ENCODE measurements at regions not wholly inside any gene's neighbourhood (a gene's known extent, or its start where the extent isn't known, plus 50 kb on each side); places are given as distances from the start of the nearest gene placed in this dataset.

DNA sequence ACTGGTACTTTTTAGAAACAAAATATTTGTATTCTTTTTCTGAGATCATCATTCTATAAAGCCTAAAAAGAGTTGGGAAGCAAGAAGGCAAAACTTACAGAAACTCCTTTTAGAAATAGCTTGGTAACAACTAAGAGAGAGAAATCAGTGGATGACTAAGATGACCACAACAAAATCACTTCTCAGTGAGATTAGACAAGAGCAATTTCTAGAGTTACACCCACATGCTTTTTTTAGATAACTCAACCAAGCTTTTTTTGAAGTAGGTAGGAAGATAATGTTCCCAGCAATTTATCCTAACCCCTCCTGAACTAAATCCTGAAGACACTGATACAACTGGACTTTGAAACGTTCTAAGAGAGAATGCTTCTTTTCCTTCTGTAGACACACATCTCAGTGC lies 576.4 kb downstream of the SLC6A15 start:
- BruUV-seq (replicated peaks), result no TSS peak
- Mint-ChIP-seq H3K4me3 (ENCODE audit: low read depth, unreplicated experiment) (no peak overlapping the region), H3K4me1 (ENCODE audit: low read depth, unreplicated experiment) (no peaks in the 10 kb centered on the region), H3K27me3 (ENCODE audit: unreplicated experiment) (no peaks in the 10 kb centered on the region), H3K9me3 (ENCODE audit: low read depth, unreplicated experiment) (no peaks in the 10 kb centered on the region), H3K36me3 (ENCODE audit: insufficient read depth, unreplicated experiment) (no peaks in the 10 kb centered on the region), H3K27ac (ENCODE audit: unreplicated experiment) (no peak overlapping the region)
- CTCF ChIA-PET, result no interaction called here
- DNase-seq, result no peak
- TF ChIP-seq, protein P1, sequence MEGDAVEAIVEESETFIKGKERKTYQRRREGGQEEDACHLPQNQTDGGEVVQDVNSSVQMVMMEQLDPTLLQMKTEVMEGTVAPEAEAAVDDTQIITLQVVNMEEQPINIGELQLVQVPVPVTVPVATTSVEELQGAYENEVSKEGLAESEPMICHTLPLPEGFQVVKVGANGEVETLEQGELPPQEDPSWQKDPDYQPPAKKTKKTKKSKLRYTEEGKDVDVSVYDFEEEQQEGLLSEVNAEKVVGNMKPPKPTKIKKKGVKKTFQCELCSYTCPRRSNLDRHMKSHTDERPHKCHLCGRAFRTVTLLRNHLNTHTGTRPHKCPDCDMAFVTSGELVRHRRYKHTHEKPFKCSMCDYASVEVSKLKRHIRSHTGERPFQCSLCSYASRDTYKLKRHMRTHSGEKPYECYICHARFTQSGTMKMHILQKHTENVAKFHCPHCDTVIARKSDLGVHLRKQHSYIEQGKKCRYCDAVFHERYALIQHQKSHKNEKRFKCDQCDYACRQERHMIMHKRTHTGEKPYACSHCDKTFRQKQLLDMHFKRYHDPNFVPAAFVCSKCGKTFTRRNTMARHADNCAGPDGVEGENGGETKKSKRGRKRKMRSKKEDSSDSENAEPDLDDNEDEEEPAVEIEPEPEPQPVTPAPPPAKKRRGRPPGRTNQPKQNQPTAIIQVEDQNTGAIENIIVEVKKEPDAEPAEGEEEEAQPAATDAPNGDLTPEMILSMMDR (IDR thresholded peaks at IDR 0.05; ENCODE audit: unreplicated experiment), result no peak
- intact Hi-C loops (cut with micrococcal nuclease; ENCODE audit: unreplicated experiment), result no loop called here

DNA sequence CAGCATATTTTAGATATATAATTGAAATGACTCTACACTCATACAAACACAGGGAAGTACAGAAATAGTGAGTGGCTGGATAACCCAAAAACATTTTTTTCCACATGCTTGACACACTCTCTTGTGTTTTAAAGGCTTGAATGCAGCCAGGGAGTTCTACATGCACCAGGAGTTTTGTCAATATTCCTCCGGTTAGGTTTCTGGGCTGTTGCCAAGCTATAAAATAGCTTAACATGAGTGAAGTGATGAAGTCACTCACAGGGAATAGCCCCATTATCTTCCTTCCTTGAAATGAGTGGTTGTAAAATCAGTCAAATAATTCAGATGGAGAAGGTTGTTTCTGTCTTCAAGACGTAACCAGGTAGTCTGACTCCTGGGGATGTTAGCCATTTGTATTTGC lies 582.7 kb downstream of the SLC6A15 start:
- Mint-ChIP-seq H3K9me3 (ENCODE audit: low read depth, unreplicated experiment) (no peaks in the 10 kb centered on the region), H3K27me3 (ENCODE audit: unreplicated experiment) (no peaks in the 10 kb centered on the region), H3K36me3 (ENCODE audit: insufficient read depth, unreplicated experiment) (no peaks in the 10 kb centered on the region), H3K27ac (ENCODE audit: unreplicated experiment) (no peak overlapping the region), H3K4me3 (ENCODE audit: low read depth, unreplicated experiment) (no peak overlapping the region), H3K4me1 (ENCODE audit: low read depth, unreplicated experiment) (no peaks in the 10 kb centered on the region)
- intact Hi-C loops (cut with micrococcal nuclease; ENCODE audit: unreplicated experiment), result no loop called here
- DNase-seq, result no peak
- no TSS peak for BruUV-seq (replicated peaks)
- TF ChIP-seq, protein P1 (IDR thresholded peaks at IDR 0.05; ENCODE audit: unreplicated experiment), result no peak
- CTCF ChIA-PET, result no interaction called here

DNA sequence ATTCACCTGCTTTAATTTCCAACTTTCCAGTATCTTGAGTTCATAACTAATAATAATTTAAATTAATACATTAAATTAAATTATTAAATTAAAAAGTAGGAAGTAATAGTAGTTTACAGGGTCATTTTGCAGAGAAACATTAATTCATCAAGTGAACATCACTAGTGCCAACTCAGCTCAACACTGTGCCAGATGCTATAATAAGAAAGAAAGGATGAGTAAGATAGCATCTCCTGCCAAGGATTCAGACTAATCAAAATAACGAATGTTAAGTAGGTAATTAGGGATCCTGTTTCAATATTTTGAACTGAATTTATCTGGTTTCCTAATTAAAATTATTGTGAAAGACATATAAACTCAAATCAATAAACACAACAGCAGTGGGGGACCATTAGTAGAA lies 596.7 kb downstream of the SLC6A15 start:
- no peaks in the 10 kb centered on the region for H3K27me3 Mint-ChIP-seq (ENCODE audit: unreplicated experiment)
- no peak overlapping the region for H3K4me3 Mint-ChIP-seq (ENCODE audit: low read depth, unreplicated experiment)
- H3K4me1 Mint-ChIP-seq (ENCODE audit: low read depth, unreplicated experiment), result no peaks in the 10 kb centered on the region
- no peaks in the 10 kb centered on the region for H3K36me3 Mint-ChIP-seq (ENCODE audit: insufficient read depth, unreplicated experiment)
- TF ChIP-seq, protein P1 (IDR thresholded peaks at IDR 0.05; ENCODE audit: unreplicated experiment), result no peak
- H3K27ac Mint-ChIP-seq (ENCODE audit: unreplicated experiment), result no peak overlapping the region
- H3K9me3 Mint-ChIP-seq (ENCODE audit: low read depth, unreplicated experiment), result no peaks in the 10 kb centered on the region
- no peak for DNase-seq
- intact Hi-C loops (cut with micrococcal nuclease; ENCODE audit: unreplicated experiment), result no loop called here
- CTCF ChIA-PET, result no interaction called here
- BruUV-seq (replicated peaks), result no TSS peak

DNA sequence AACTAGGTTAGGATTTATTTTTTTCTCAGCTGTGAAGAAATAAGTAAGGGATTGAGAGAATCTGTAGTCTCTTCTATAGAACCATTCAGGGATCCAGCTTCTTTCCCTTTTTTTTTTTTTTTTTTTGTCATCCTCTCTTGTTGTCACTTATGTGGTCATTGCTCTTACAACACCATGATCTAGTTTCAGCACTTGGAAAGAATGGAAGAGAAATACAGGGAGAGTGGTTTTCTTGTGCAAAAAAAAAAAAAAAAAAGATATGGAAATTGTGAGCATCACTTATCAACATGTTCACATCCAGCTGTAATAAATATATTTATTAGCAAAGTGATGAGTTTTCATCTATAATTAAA lies 599.3 kb downstream of the SLC6A15 start:
- CTCF ChIA-PET, result interaction anchor here (0.7 kb wide), 2 partner anchors 17 to 1362 kb away, joined by 3 read pairs; no protein-coding TSS in a partner anchor
- Mint-ChIP-seq H3K4me3 (ENCODE audit: low read depth, unreplicated experiment) (no peak overlapping the region), H3K4me1 (ENCODE audit: low read depth, unreplicated experiment) (no peaks in the 10 kb centered on the region), H3K9me3 (ENCODE audit: low read depth, unreplicated experiment) (no peaks in the 10 kb centered on the region), H3K27ac (ENCODE audit: unreplicated experiment) (no peak overlapping the region), H3K27me3 (ENCODE audit: unreplicated experiment) (no peaks in the 10 kb centered on the region), H3K36me3 (ENCODE audit: insufficient read depth, unreplicated experiment) (no peaks in the 10 kb centered on the region)
- TF ChIP-seq, protein P1 (IDR thresholded peaks at IDR 0.05; ENCODE audit: unreplicated experiment), result no peak
- intact Hi-C loops (cut with micrococcal nuclease; ENCODE audit: unreplicated experiment), result no loop called here
- no TSS peak for BruUV-seq (replicated peaks)
- no peak for DNase-seq

DNA sequence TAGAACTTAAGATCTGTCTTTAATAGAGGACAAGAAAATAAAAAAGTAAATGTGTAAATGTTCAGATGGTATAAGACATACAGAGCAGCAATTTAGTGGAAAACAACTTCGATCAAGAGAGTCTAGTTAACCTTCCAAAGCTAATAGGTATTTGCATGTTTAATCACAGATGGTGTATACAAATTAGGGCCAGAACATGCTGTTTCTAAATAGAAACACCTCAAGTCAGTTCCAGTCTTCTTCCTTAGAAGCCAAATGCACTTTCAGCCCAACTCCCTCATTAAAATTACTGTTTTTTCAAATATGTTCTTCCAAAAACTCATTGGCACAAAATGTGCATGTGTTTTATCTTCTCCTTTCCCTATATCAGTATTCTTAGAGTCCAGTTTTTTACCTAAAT lies 604.4 kb downstream of the SLC6A15 start:
- H3K4me3 Mint-ChIP-seq (ENCODE audit: low read depth, unreplicated experiment), result no peak overlapping the region
- peaks cover 4% of the 10 kb centered on the region for H3K9me3 Mint-ChIP-seq (ENCODE audit: low read depth, unreplicated experiment)
- intact Hi-C loops (cut with micrococcal nuclease; ENCODE audit: unreplicated experiment), result no loop called here
- TF ChIP-seq, protein P1 (IDR thresholded peaks at IDR 0.05; ENCODE audit: unreplicated experiment), result no peak
- H3K36me3 Mint-ChIP-seq (ENCODE audit: insufficient read depth, unreplicated experiment), result no peaks in the 10 kb centered on the region
- no peaks in the 10 kb centered on the region for H3K27me3 Mint-ChIP-seq (ENCODE audit: unreplicated experiment)
- H3K4me1 Mint-ChIP-seq (ENCODE audit: low read depth, unreplicated experiment), result no peaks in the 10 kb centered on the region
- CTCF ChIA-PET, result no interaction called here
- no peak for DNase-seq
- no peak overlapping the region for H3K27ac Mint-ChIP-seq (ENCODE audit: unreplicated experiment)
- no TSS peak for BruUV-seq (replicated peaks)
